Naive thymus-derived CD4-positive, alpha-beta T cell (primary cell): ENCODE measurements at regions not wholly inside any gene's neighbourhood (a gene's known extent, or its start where the extent isn't known, plus 50 kb on each side); places are given as distances from the start of the nearest gene placed in this dataset.

Experiments used
- ATAC-seq: fragments of 150-1000 bp; cut with Tn5 transposase; 2 replicates; pipeline ENCODE4 v1.10.0; 2021; ENCODE audit warnings: mild to moderate bottlenecking, moderate library complexity
- CTCF ChIA-PET: fragments of 350-600 bp; sonication (Branson Sonifier 250); formaldehyde crosslinking; loops from one replicate; lab custom pipeline; 2021; ENCODE audit warnings: antibody characterized with exemption; lab: Charles Lee
- POLR2A ChIA-PET: fragments of 350-600 bp; sonication (Branson Sonifier 250); formaldehyde crosslinking; loops from one replicate; lab custom pipeline; 2021; ENCODE audit warnings: antibody characterized with exemption, inconsistent platforms; lab: Charles Lee
- DNase-seq, 9 donors: peaks; one replicate each; pipeline versions ENCODE4 v3.0.0 to v3.0.0-alpha.2; 2020 to 2022; ENCODE audit warnings: mixed read lengths in 1 of 9
- H3K27ac ChIP-seq: one replicate; pipeline ENCODE4 v1.7.0; 2013; ENCODE audit warnings: mild to moderate bottlenecking, low read depth, low read length, moderate library complexity
- H3K27me3 ChIP-seq, 2 donors: one replicate each; pipeline ENCODE4 v1.7.0; 2013; ENCODE audit warnings: low read length in 2 of 2, mild to moderate bottlenecking in 2 of 2, moderate library complexity in 2 of 2; ENCODE audit not compliant: control insufficient read depth in 2 of 2, insufficient read depth in 2 of 2
- H3K36me3 ChIP-seq, 3 experiments: 1 replicate in 2 of 3; 2 replicates in 1 of 3; pipeline ENCODE4 v1.7.0; 2013; ENCODE audit warnings: low read length in 3 of 3, mild to moderate bottlenecking in 3 of 3, moderate library complexity in 1 of 3; ENCODE audit not compliant: insufficient read depth in 3 of 3, control insufficient read depth in 2 of 3
- H3K4me1 ChIP-seq, 2 donors: one replicate each; pipeline ENCODE4 v1.7.0; 2013; ENCODE audit warnings: low read length in 2 of 2, mild to moderate bottlenecking in 2 of 2, moderate library complexity in 1 of 2; ENCODE audit not compliant: control insufficient read depth in 2 of 2, insufficient read depth in 2 of 2
- H3K4me3 ChIP-seq: 2 replicates; pipeline ENCODE4 v1.7.0; 2013; ENCODE audit warnings: mild to moderate bottlenecking, low read length
- H3K9me3 ChIP-seq, 3 experiments: 1 replicate in 2 of 3; 2 replicates in 1 of 3; pipeline ENCODE4 v1.7.0; 2013; ENCODE audit warnings: low read length in 3 of 3; ENCODE audit not compliant: control insufficient read depth in 2 of 3
- H3K27ac Mint-ChIP-seq, 9 donors: one replicate each; pipeline ENCODE4 v1.8.0; 2020 to 2022; ENCODE audit warnings: mixed read lengths in 9 of 9, mild to moderate bottlenecking in 8 of 9, moderate library complexity in 5 of 9, inconsistent platforms in 2 of 9
- H3K27me3 Mint-ChIP-seq, 5 donors: one replicate each; pipeline ENCODE4 v1.8.0; 2021 to 2022; ENCODE audit warnings: mixed read lengths in 5 of 5, mild to moderate bottlenecking in 1 of 5
- H3K36me3 Mint-ChIP-seq, 5 donors: one replicate each; pipeline ENCODE4 v1.8.0; 2020 to 2022; ENCODE audit warnings: mixed read lengths in 5 of 5, mild to moderate bottlenecking in 3 of 5, inconsistent platforms in 1 of 5
- H3K4me1 Mint-ChIP-seq, 7 donors: one replicate each; pipeline ENCODE4 v1.8.0; 2020 to 2022; ENCODE audit warnings: mixed read lengths in 7 of 7, mild to moderate bottlenecking in 3 of 7, inconsistent platforms in 1 of 7
- H3K4me3 Mint-ChIP-seq, 10 donors: one replicate each; pipeline ENCODE4 v1.8.0; 2020 to 2022; ENCODE audit warnings: mild to moderate bottlenecking in 10 of 10, mixed read lengths in 10 of 10, moderate library complexity in 6 of 10, inconsistent platforms in 2 of 10
- H3K9me3 Mint-ChIP-seq, 11 donors: one replicate each; pipeline ENCODE4 v1.8.0; 2020 to 2022; ENCODE audit warnings: mixed read lengths in 11 of 11, mild to moderate bottlenecking in 4 of 11, inconsistent platforms in 1 of 11, moderate library complexity in 1 of 11
- intact Hi-C, 2 donors: fragments of 100-400 bp; cut with micrococcal nuclease; formaldehyde crosslinking; loops; one replicate each; pipeline ENCODE4 v1.15.1; 2023

- Mint-ChIP-seq H3K36me3 (no peaks in the 10 kb centered on the region), H3K27ac (no peak overlapping the region), H3K4me1 (peaks cover 0 to 7% (median 0%) of the 10 kb centered on the region in 7 donors), H3K27me3 (peaks cover 5 to 26% (median 12%) of the 10 kb centered on the region in 5 donors), H3K4me3 (no peak overlapping the region), H3K9me3 (no peaks in the 10 kb centered on the region)
- ChIA-PET CTCF (no interaction called here), POLR2A (no interaction called here)
- no peak for DNase-seq
- H3K27me3 ChIP-seq = no peaks in the 10 kb centered on the region
- no peak for ATAC-seq
- H3K4me1 ChIP-seq = no peaks in the 10 kb centered on the region
- intact Hi-C loops = no loop called here
- no peak overlapping the region for H3K4me3 ChIP-seq
- no peaks in the 10 kb centered on the region for H3K36me3 ChIP-seq
- no peak overlapping the region for H3K27ac ChIP-seq
- H3K9me3 ChIP-seq = no peaks in the 10 kb centered on the region
Observed at GRCh38 chr1:229874136-229874535, 192.9 kb upstream of the GALNT2 start.

- peaks cover 5 to 26% (median 11%) of the 10 kb centered on the region in 5 donors for H3K27me3 Mint-ChIP-seq
- H3K27me3 ChIP-seq = no peaks in the 10 kb centered on the region
Observed at GRCh38 chr1:229874609-229875008, 192.4 kb upstream of the GALNT2 start.

GRCh38 chr1:229875086-229875485 lies 192.0 kb upstream of the GALNT2 start:
- Mint-ChIP-seq H3K27me3 (peaks cover 5 to 27% (median 14%) of the 10 kb centered on the region in 5 donors), H3K4me3 (no peak overlapping the region), H3K27ac (no peak overlapping the region), H3K4me1 (peaks cover 0 to 4% (median 0%) of the 10 kb centered on the region in 7 donors), H3K9me3 (no peaks in the 10 kb centered on the region), H3K36me3 (no peaks in the 10 kb centered on the region)
- H3K4me3 ChIP-seq = no peak overlapping the region
- H3K27me3 ChIP-seq = no peaks in the 10 kb centered on the region
- no peak overlapping the region for H3K27ac ChIP-seq
- POLR2A ChIA-PET = no interaction called here
- CTCF ChIA-PET = no interaction called here
- H3K4me1 ChIP-seq = no peaks in the 10 kb centered on the region
- no peaks in the 10 kb centered on the region for H3K36me3 ChIP-seq
- ATAC-seq (no peak), DNase-seq (no peak)
- H3K9me3 ChIP-seq = no peaks in the 10 kb centered on the region
- intact Hi-C loops = no loop called here

More at GRCh38 chr1:229874609-229875008, 192.4 kb upstream of the GALNT2 start:
- no peaks in the 10 kb centered on the region for H3K9me3 Mint-ChIP-seq
- CTCF ChIA-PET = no interaction called here
- no peak overlapping the region for H3K4me3 ChIP-seq
- DNase-seq = no peak
- peaks cover 0 to 4% (median 0%) of the 10 kb centered on the region in 7 donors for H3K4me1 Mint-ChIP-seq
- no peak overlapping the region for H3K27ac ChIP-seq
- POLR2A ChIA-PET = no interaction called here
- no peaks in the 10 kb centered on the region for H3K36me3 ChIP-seq
- no peak for ATAC-seq
- H3K9me3 ChIP-seq = no peaks in the 10 kb centered on the region
- H3K4me3 Mint-ChIP-seq = no peak overlapping the region
- no peaks in the 10 kb centered on the region for H3K4me1 ChIP-seq
- H3K36me3 Mint-ChIP-seq = no peaks in the 10 kb centered on the region
- no peak overlapping the region for H3K27ac Mint-ChIP-seq
- intact Hi-C loops = no loop called here

- POLR2A ChIA-PET = no interaction called here
- H3K9me3 Mint-ChIP-seq = no peaks in the 10 kb centered on the region
- Histone ChIP-seq H3K27me3 (no peaks in the 10 kb centered on the region), H3K36me3 (no peaks in the 10 kb centered on the region), H3K9me3 (no peaks in the 10 kb centered on the region), H3K4me3 (no peak overlapping the region), H3K27ac (no peak overlapping the region), H3K4me1 (no peaks in the 10 kb centered on the region)
- H3K27me3 Mint-ChIP-seq = peaks cover 5 to 37% (median 24%) of the 10 kb centered on the region in 5 donors
- DNase-seq = no peak
- H3K4me1 Mint-ChIP-seq = peaks cover 0 to 4% (median 0%) of the 10 kb centered on the region in 7 donors
- intact Hi-C loops = no loop called here
- no peak for ATAC-seq
- no peaks in the 10 kb centered on the region for H3K36me3 Mint-ChIP-seq
- H3K4me3 Mint-ChIP-seq = no peak overlapping the region
- H3K27ac Mint-ChIP-seq = no peak overlapping the region
- CTCF ChIA-PET = no interaction called here
Observed at GRCh38 chr1:229879746-229880145, 187.3 kb upstream of the GALNT2 start.

GRCh38 chr1:229880271-229881170 lies 186.5 kb upstream of the GALNT2 start:
- CTCF ChIA-PET = no interaction called here
- H3K4me1 Mint-ChIP-seq = peaks cover 0 to 4% (median 0%) of the 10 kb centered on the region in 7 donors

GRCh38 chr1:229882621-229883020 lies 184.4 kb upstream of the GALNT2 start:
- H3K27ac ChIP-seq = no peak overlapping the region
- no peak overlapping the region for H3K4me3 Mint-ChIP-seq
- no peak for DNase-seq
- ChIA-PET CTCF (interaction anchor here (0.8 kb wide), 1 partner anchor 227 kb away, joined by 3 read pairs; no protein-coding TSS in a partner anchor), POLR2A (no interaction called here)
- H3K4me1 ChIP-seq = no peaks in the 10 kb centered on the region
- H3K9me3 Mint-ChIP-seq = no peaks in the 10 kb centered on the region
- H3K36me3 Mint-ChIP-seq = no peaks in the 10 kb centered on the region
- no peak for ATAC-seq
- no peaks in the 10 kb centered on the region for H3K36me3 ChIP-seq
- intact Hi-C loops = no loop called here
- H3K4me1 Mint-ChIP-seq = peaks cover 0 to 4% (median 0%) of the 10 kb centered on the region in 7 donors
- no peaks in the 10 kb centered on the region for H3K9me3 ChIP-seq
- H3K27me3 ChIP-seq = no peaks in the 10 kb centered on the region
- peak overlapping the region in 1 of 9 donors; percentile 43 for H3K27ac Mint-ChIP-seq
- H3K4me3 ChIP-seq = no peak overlapping the region
- H3K27me3 Mint-ChIP-seq = peaks cover 3 to 40% (median 22%) of the 10 kb centered on the region in 5 donors

More at GRCh38 chr1:229880271-229881170, 186.5 kb upstream of the GALNT2 start:
- Histone ChIP-seq H3K9me3 (no peaks in the 10 kb centered on the region), H3K4me3 (no peak overlapping the region), H3K4me1 (no peaks in the 10 kb centered on the region), H3K27ac (no peak overlapping the region), H3K27me3 (no peaks in the 10 kb centered on the region), H3K36me3 (no peaks in the 10 kb centered on the region)
- intact Hi-C loops = no loop called here
- Mint-ChIP-seq H3K27ac (no peak overlapping the region), H3K4me3 (no peak overlapping the region), H3K9me3 (no peaks in the 10 kb centered on the region), H3K27me3 (peaks cover 5 to 37% (median 24%) of the 10 kb centered on the region in 5 donors), H3K36me3 (no peaks in the 10 kb centered on the region)
- POLR2A ChIA-PET = interaction anchor here (1.2 kb wide), 1 partner anchor 244 kb away, joined by 3 read pairs; no protein-coding TSS in a partner anchor
- ATAC-seq (no peak), DNase-seq (no peak)
